ENCODE measurements at regions not wholly inside any gene's neighbourhood (a gene's known extent, or its start where the extent isn't known, plus 50 kb on each side); places are given as distances from the start of the nearest gene placed in this dataset.
A peak's percentile ranks its signal among the peaks of the same experiment; 100 is the strongest.

GRCh38 chr12:84553331-84554117, 359.1 kb downstream of the SLC6A15 start:
- intact Hi-C loops (cut with micrococcal nuclease): no loop called here

GRCh38 chr12:84551373-84551772, 361.2 kb downstream of the SLC6A15 start:
- no peak overlapping the region for H3K27ac Mint-ChIP-seq
- no peak for DNase-seq
- no peaks in the 10 kb centered on the region for H3K9me3 Mint-ChIP-seq
- CTCF ChIA-PET: no interaction called here
- no peaks in the 10 kb centered on the region for H3K27me3 Mint-ChIP-seq
- no peak overlapping the region for H3K4me3 Mint-ChIP-seq
- H3K4me1 Mint-ChIP-seq (ENCODE audit: low read depth): no peaks in the 10 kb centered on the region
- H3K36me3 Mint-ChIP-seq: no peaks in the 10 kb centered on the region
- intact Hi-C loops (cut with micrococcal nuclease): no loop called here
- POLR2A ChIA-PET: no interaction called here

More at GRCh38 chr12:84553331-84554117, 359.1 kb downstream of the SLC6A15 start:
- Mint-ChIP-seq H3K9me3 (no peaks in the 10 kb centered on the region), H3K36me3 (no peaks in the 10 kb centered on the region), H3K27ac (no peak overlapping the region), H3K4me3 (no peak overlapping the region), H3K27me3 (no peaks in the 10 kb centered on the region), H3K4me1 (ENCODE audit: low read depth) (no peaks in the 10 kb centered on the region)
- ChIA-PET POLR2A (no interaction called here), CTCF (no interaction called here)
- no peak for DNase-seq

- Mint-ChIP-seq H3K4me3 (no peak overlapping the region), H3K27ac (no peak overlapping the region), H3K9me3 (no peaks in the 10 kb centered on the region), H3K36me3 (no peaks in the 10 kb centered on the region), H3K4me1 (ENCODE audit: low read depth) (no peaks in the 10 kb centered on the region), H3K27me3 (no peaks in the 10 kb centered on the region)
- CTCF ChIA-PET: no interaction called here
- intact Hi-C loops (cut with micrococcal nuclease): no loop called here
- POLR2A ChIA-PET: no interaction called here
- DNase-seq: no peak
Observed at GRCh38 chr12:84550518-84550917, 362.1 kb downstream of the SLC6A15 start.

GRCh38 chr12:84542289-84542688, 370.3 kb downstream of the SLC6A15 start:
- intact Hi-C loops (cut with micrococcal nuclease): no loop called here
- CTCF ChIA-PET: no interaction called here
- H3K36me3 Mint-ChIP-seq: no peaks in the 10 kb centered on the region
- no peaks in the 10 kb centered on the region for H3K4me1 Mint-ChIP-seq (ENCODE audit: low read depth)
- no peak for DNase-seq
- no peaks in the 10 kb centered on the region for H3K27me3 Mint-ChIP-seq
- POLR2A ChIA-PET: no interaction called here
- peaks cover 2% of the 10 kb centered on the region for H3K9me3 Mint-ChIP-seq
- H3K4me3 Mint-ChIP-seq: no peak overlapping the region
- no peak overlapping the region for H3K27ac Mint-ChIP-seq

GRCh38 chr12:84537666-84538065, 374.9 kb downstream of the SLC6A15 start:
- Mint-ChIP-seq H3K9me3 (no peaks in the 10 kb centered on the region), H3K4me3 (no peak overlapping the region), H3K27me3 (no peaks in the 10 kb centered on the region), H3K27ac (no peak overlapping the region), H3K36me3 (no peaks in the 10 kb centered on the region), H3K4me1 (ENCODE audit: low read depth) (no peaks in the 10 kb centered on the region)
- CTCF ChIA-PET: no interaction called here
- POLR2A ChIA-PET: no interaction called here
- no peak for DNase-seq
- intact Hi-C loops (cut with micrococcal nuclease): no loop called here

- H3K9me3 Mint-ChIP-seq: no peaks in the 10 kb centered on the region
- CTCF ChIA-PET: no interaction called here
- DNase-seq: no peak
- intact Hi-C loops (cut with micrococcal nuclease): no loop called here
- H3K27me3 Mint-ChIP-seq: no peaks in the 10 kb centered on the region
- POLR2A ChIA-PET: no interaction called here
- no peak overlapping the region for H3K4me3 Mint-ChIP-seq
- no peaks in the 10 kb centered on the region for H3K36me3 Mint-ChIP-seq
- no peaks in the 10 kb centered on the region for H3K4me1 Mint-ChIP-seq (ENCODE audit: low read depth)
- H3K27ac Mint-ChIP-seq: no peak overlapping the region
Observed at GRCh38 chr12:84512751-84513150, 399.8 kb downstream of the SLC6A15 start.

GRCh38 chr12:84508851-84509260, 403.7 kb downstream of the SLC6A15 start:
- Mint-ChIP-seq H3K9me3 (no peaks in the 10 kb centered on the region), H3K27ac (no peak overlapping the region), H3K36me3 (no peaks in the 10 kb centered on the region), H3K27me3 (no peaks in the 10 kb centered on the region), H3K4me3 (no peak overlapping the region), H3K4me1 (ENCODE audit: low read depth) (no peaks in the 10 kb centered on the region)
- CTCF ChIA-PET: no interaction called here
- DNase-seq: no peak
- POLR2A ChIA-PET: no interaction called here
- intact Hi-C loops (cut with micrococcal nuclease): no loop called here

GRCh38 chr12:84507956-84508850, 404.4 kb downstream of the SLC6A15 start:
- DNase-seq: no peak
- intact Hi-C loops (cut with micrococcal nuclease): no loop called here
- Mint-ChIP-seq H3K36me3 (no peaks in the 10 kb centered on the region), H3K27me3 (no peaks in the 10 kb centered on the region), H3K4me1 (ENCODE audit: low read depth) (no peaks in the 10 kb centered on the region), H3K9me3 (no peaks in the 10 kb centered on the region), H3K27ac (no peak overlapping the region), H3K4me3 (no peak overlapping the region)
- POLR2A ChIA-PET: no interaction called here
- CTCF ChIA-PET: no interaction called here

GRCh38 chr12:84506282-84506681, 406.3 kb downstream of the SLC6A15 start:
- Mint-ChIP-seq H3K36me3 (no peaks in the 10 kb centered on the region), H3K27ac (no peak overlapping the region), H3K27me3 (no peaks in the 10 kb centered on the region), H3K4me1 (ENCODE audit: low read depth) (no peaks in the 10 kb centered on the region), H3K4me3 (no peak overlapping the region), H3K9me3 (no peaks in the 10 kb centered on the region)
- intact Hi-C loops (cut with micrococcal nuclease): no loop called here
- ChIA-PET POLR2A (no interaction called here), CTCF (no interaction called here)
- DNase-seq: no peak

GRCh38 chr12:84502907-84503787, 409.5 kb downstream of the SLC6A15 start:
- H3K4me3 Mint-ChIP-seq: no peak overlapping the region
- POLR2A ChIA-PET: no interaction called here
- peak; percentile 31 for DNase-seq

GRCh38 chr12:84502180-84502860, 410.3 kb downstream of the SLC6A15 start:
- H3K4me3 Mint-ChIP-seq: no peak overlapping the region
- ChIA-PET CTCF (no interaction called here), POLR2A (no interaction called here)
- H3K27ac Mint-ChIP-seq: no peak overlapping the region
- no peaks in the 10 kb centered on the region for H3K9me3 Mint-ChIP-seq
- intact Hi-C loops (cut with micrococcal nuclease): loop anchor here (2.0 to 5.0 kb wide), 3 partner anchors 340 to 1976 kb away; no protein-coding TSS in a partner anchor
- DNase-seq: no peak
- no peaks in the 10 kb centered on the region for H3K27me3 Mint-ChIP-seq
- no peaks in the 10 kb centered on the region for H3K4me1 Mint-ChIP-seq (ENCODE audit: low read depth)
- no peaks in the 10 kb centered on the region for H3K36me3 Mint-ChIP-seq

More at GRCh38 chr12:84502907-84503787, 409.5 kb downstream of the SLC6A15 start:
- H3K27me3 Mint-ChIP-seq: no peaks in the 10 kb centered on the region
- no peaks in the 10 kb centered on the region for H3K9me3 Mint-ChIP-seq
- intact Hi-C loops (cut with micrococcal nuclease): loop anchor here (1.0 to 5.0 kb wide), 4 partner anchors 339 to 1976 kb away; partner anchors contain the start of gene TMTC2
- H3K36me3 Mint-ChIP-seq: no peaks in the 10 kb centered on the region
- H3K27ac Mint-ChIP-seq: no peak overlapping the region
- H3K4me1 Mint-ChIP-seq (ENCODE audit: low read depth): no peaks in the 10 kb centered on the region
- CTCF ChIA-PET: interaction anchor here (1.0 to 1.5 kb wide), 3 partner anchors 1817 to 1975 kb away, joined by 3 to 7 read pairs (median 6); partner anchors contain the start of gene TMTC2
